GM21717 (cell line): ENCODE measurements at regions not wholly inside any gene's neighbourhood (a gene's known extent, or its start where the extent isn't known, plus 50 kb on each side); places are given as distances from the start of the nearest gene placed in this dataset.

Experiments used
- ATAC-seq: cut with Tn5 transposase; IDR thresholded peaks from one replicate; pipeline ENCODE4 v1.9.1; 2021; ENCODE audit warnings: mild to moderate bottlenecking, moderate library complexity; ENCODE audit not compliant: unreplicated experiment

- no peak for ATAC-seq
Observed at GRCh38 chr10:33455029-33455428, 120.6 kb upstream of the NRP1 start.

- ATAC-seq, result no peak
Observed at GRCh38 chr10:33454554-33454953, 120.1 kb upstream of the NRP1 start.

GRCh38 chr10:33453081-33454025, 118.9 kb upstream of the NRP1 start:
- ATAC-seq, result no peak

- no peak for ATAC-seq
Observed at GRCh38 chr10:33448421-33449140, 114.1 kb upstream of the NRP1 start.

GRCh38 chr10:33441561-33441960, 107.1 kb upstream of the NRP1 start:
- ATAC-seq, result no peak

GRCh38 chr10:33434933-33435332, 100.5 kb upstream of the NRP1 start:
- no peak for ATAC-seq

- ATAC-seq, result no peak
Observed at GRCh38 chr10:33428682-33429081, 94.2 kb upstream of the NRP1 start.

GRCh38 chr10:33423154-33423529, 88.7 kb upstream of the NRP1 start:
- no peak for ATAC-seq

GRCh38 chr10:33422471-33423153, 88.1 kb upstream of the NRP1 start:
- no peak for ATAC-seq

- no peak for ATAC-seq
Observed at GRCh38 chr10:33421789-33422462, 87.5 kb upstream of the NRP1 start.

- no peak for ATAC-seq
Observed at GRCh38 chr10:33419311-33419710, 84.8 kb upstream of the NRP1 start.

GRCh38 chr10:33418301-33418700, 83.8 kb upstream of the NRP1 start:
- no peak for ATAC-seq

GRCh38 chr10:33416691-33417090, 82.2 kb upstream of the NRP1 start:
- no peak for ATAC-seq

GRCh38 chr10:33416209-33416608, 81.7 kb upstream of the NRP1 start:
- ATAC-seq, result no peak

GRCh38 chr10:33414841-33415240, 80.4 kb upstream of the NRP1 start:
- no peak for ATAC-seq

- no peak for ATAC-seq
Observed at GRCh38 chr10:33412653-33413361, 78.3 kb upstream of the NRP1 start.

GRCh38 chr10:33412241-33412640, 77.8 kb upstream of the NRP1 start:
- ATAC-seq, result no peak

- ATAC-seq, result no peak
Observed at GRCh38 chr10:33410860-33411234, 76.4 kb upstream of the NRP1 start.

GRCh38 chr10:33410096-33410859, 75.8 kb upstream of the NRP1 start:
- ATAC-seq, result no peak

- ATAC-seq, result no peak
Observed at GRCh38 chr10:33406596-33406995, 72.1 kb upstream of the NRP1 start.
